NB4 (cell line): ENCODE measurements at regions not wholly inside any gene's neighbourhood (a gene's known extent, or its start where the extent isn't known, plus 50 kb on each side); places are given as distances from the start of the nearest gene placed in this dataset.

Experiments used
- DNase-seq: peaks from one replicate; pipeline ENCODE4 v3.0.0; 2010; ENCODE audit warnings: low read depth
- H3K4me3 ChIP-seq: one replicate; pipeline ENCODE4 v1.5.1; 2011; ENCODE audit warnings: mild to moderate bottlenecking, low read depth, low read length, moderate library complexity
- MYC ChIP-seq: IDR thresholded peaks from 2 replicates; pipeline ENCODE4 v1.6.1; 2011; ENCODE audit warnings: low read depth, low read length
- POLR2A ChIP-seq: IDR thresholded peaks from 2 replicates; pipeline ENCODE4 v1.6.1; 2011; ENCODE audit warnings: mild to moderate bottlenecking; ENCODE audit not compliant: insufficient read length; ENCODE audit errors: extremely low read depth
- TF ChIP-seq, protein P1 (sequence below): IDR thresholded peaks from 2 replicates; pipeline ENCODE4 v1.6.1; 2011; ENCODE audit warnings: low read depth, low read length
- TF ChIP-seq, protein P2 (sequence below): IDR thresholded peaks from one replicate; pipeline ENCODE4 v1.5.1; 2012; ENCODE audit warnings: low read depth, low read length

DNA sequence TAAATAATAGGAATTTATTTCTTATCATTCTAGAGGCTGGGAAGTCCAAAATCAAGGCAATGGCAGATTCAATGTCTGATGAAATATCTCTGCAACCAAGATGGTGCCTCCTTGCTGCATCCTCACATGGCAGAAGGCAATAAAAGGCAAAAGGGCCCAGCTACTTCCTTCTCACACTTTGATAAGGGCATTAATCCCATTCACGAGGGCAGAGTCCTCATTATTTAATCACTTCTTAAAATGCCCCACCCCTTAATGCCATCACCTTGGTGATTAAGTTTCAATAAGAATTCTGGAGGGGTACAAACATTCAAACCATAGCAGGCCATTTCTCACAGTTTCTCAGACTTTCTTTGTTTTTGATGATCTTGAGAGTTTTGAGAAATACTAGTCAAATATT is 145.8 kb upstream of the TSHZ2 start:
- H3K4me3 ChIP-seq, result no peak overlapping the region
- DNase-seq, result no peak
- TF ChIP-seq MYC (no peak), POLR2A (no peak)
- TF ChIP-seq, protein P1, sequence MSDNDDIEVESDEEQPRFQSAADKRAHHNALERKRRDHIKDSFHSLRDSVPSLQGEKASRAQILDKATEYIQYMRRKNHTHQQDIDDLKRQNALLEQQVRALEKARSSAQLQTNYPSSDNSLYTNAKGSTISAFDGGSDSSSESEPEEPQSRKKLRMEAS, result no peak
- TF ChIP-seq, protein P2, sequence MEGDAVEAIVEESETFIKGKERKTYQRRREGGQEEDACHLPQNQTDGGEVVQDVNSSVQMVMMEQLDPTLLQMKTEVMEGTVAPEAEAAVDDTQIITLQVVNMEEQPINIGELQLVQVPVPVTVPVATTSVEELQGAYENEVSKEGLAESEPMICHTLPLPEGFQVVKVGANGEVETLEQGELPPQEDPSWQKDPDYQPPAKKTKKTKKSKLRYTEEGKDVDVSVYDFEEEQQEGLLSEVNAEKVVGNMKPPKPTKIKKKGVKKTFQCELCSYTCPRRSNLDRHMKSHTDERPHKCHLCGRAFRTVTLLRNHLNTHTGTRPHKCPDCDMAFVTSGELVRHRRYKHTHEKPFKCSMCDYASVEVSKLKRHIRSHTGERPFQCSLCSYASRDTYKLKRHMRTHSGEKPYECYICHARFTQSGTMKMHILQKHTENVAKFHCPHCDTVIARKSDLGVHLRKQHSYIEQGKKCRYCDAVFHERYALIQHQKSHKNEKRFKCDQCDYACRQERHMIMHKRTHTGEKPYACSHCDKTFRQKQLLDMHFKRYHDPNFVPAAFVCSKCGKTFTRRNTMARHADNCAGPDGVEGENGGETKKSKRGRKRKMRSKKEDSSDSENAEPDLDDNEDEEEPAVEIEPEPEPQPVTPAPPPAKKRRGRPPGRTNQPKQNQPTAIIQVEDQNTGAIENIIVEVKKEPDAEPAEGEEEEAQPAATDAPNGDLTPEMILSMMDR, result no peak

- no peak for DNase-seq
- H3K4me3 ChIP-seq, result no peak overlapping the region
- TF ChIP-seq POLR2A, result no peak
- TF ChIP-seq, protein P1, result no peak
- TF ChIP-seq, protein P2, result no peak
- TF ChIP-seq MYC, result no peak
Measured at GRCh38 chr20:52824494-52825216, 147.5 kb upstream of the TSHZ2 start.

GRCh38 chr20:52823303-52823702 is 148.9 kb upstream of the TSHZ2 start:
- H3K4me3 ChIP-seq, result no peak overlapping the region
- TF ChIP-seq POLR2A (no peak), MYC (no peak)
- TF ChIP-seq, protein P2, result no peak
- no peak for DNase-seq

- TF ChIP-seq POLR2A, result no peak
- TF ChIP-seq, protein P2, result no peak
- TF ChIP-seq MYC, result no peak
- TF ChIP-seq, protein P1, result no peak
- H3K4me3 ChIP-seq, result no peak overlapping the region
- DNase-seq, result no peak
Measured at GRCh38 chr20:52820641-52821292, 151.4 kb upstream of the TSHZ2 start.

DNA sequence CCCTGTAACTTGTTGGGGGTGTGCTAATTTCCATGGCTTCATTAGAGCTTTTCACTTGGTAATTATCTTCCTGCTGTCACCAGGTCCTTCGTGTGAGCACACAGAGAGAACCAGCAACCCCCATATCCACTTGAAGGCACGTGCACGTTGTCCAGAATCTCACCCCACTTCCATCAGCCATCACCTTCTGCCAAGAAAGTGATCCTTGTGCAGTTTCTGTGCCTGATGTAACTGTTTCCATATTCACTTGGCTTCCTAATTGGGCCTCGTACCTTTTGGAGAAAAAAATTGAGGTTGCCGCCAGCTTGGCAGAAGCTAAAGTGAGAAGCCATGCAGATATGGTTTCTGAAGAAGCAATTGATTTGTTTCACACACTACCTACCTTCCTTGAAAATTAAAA is 153.7 kb upstream of the TSHZ2 start:
- no peak for DNase-seq
- TF ChIP-seq, protein P1, result no peak
- TF ChIP-seq POLR2A (no peak), MYC (no peak)
- TF ChIP-seq, protein P2, result no peak
- H3K4me3 ChIP-seq, result no peak overlapping the region
